ENCODE measurements at regions not wholly inside any gene's neighbourhood (a gene's known extent, or its start where the extent isn't known, plus 50 kb on each side); places are given as distances from the start of the nearest gene placed in this dataset.

- H3K27me3 ChIP-seq, result no peaks in the 10 kb centered on the region
- no peaks in the 10 kb centered on the region for H3K4me1 ChIP-seq
- no peaks in the 10 kb centered on the region for H3K9me3 ChIP-seq
- DNase-seq (ENCODE audit: extremely low spot score in 2 of 2), result peak in 1 of 2 donors; percentile 32
- TF ChIP-seq POLR2A (IDR thresholded peaks at IDR 0.05) (no peak), CTCF (IDR thresholded peaks at IDR 0.05) (no peak), POLR2AphosphoS5 (IDR thresholded peaks at IDR 0.05; ENCODE audit: insufficient read depth in 1 of 2, low read depth in 1 of 2) (no peak)
- H3K4me3 ChIP-seq, result no peak overlapping the region
- H3K36me3 ChIP-seq, result no peaks in the 10 kb centered on the region
- H3K27ac ChIP-seq, result no peak overlapping the region
- intact Hi-C loops (cut with DNase I), result no loop called here
Measured at GRCh38 chr15:69511716-69512340, 59.2 kb downstream of the RPLP1 start.

- no peaks in the 10 kb centered on the region for H3K27me3 ChIP-seq
- intact Hi-C loops (cut with DNase I), result no loop called here
- no peak overlapping the region for H3K4me3 ChIP-seq
- H3K4me1 ChIP-seq, result no peaks in the 10 kb centered on the region
- H3K36me3 ChIP-seq, result no peaks in the 10 kb centered on the region
- no peaks in the 10 kb centered on the region for H3K9me3 ChIP-seq
- no peak for TF ChIP-seq POLR2A (IDR thresholded peaks at IDR 0.05)
- TF ChIP-seq POLR2AphosphoS5 (IDR thresholded peaks at IDR 0.05; ENCODE audit: insufficient read depth in 1 of 2, low read depth in 1 of 2), result no peak
- TF ChIP-seq CTCF (IDR thresholded peaks at IDR 0.05), result no peak
- DNase-seq (ENCODE audit: extremely low spot score in 2 of 2), result no peak
- H3K27ac ChIP-seq, result no peak overlapping the region
Measured at GRCh38 chr15:69513450-69513960, 60.9 kb downstream of the RPLP1 start.

GRCh38 chr15:69513986-69514385 lies 61.4 kb downstream of the RPLP1 start:
- DNase-seq (ENCODE audit: extremely low spot score in 2 of 2), result peak in 1 of 2 donors; percentile 56
- Histone ChIP-seq H3K36me3 (no peaks in the 10 kb centered on the region), H3K9me3 (no peaks in the 10 kb centered on the region), H3K4me3 (no peak overlapping the region), H3K27me3 (no peaks in the 10 kb centered on the region), H3K27ac (no peak overlapping the region), H3K4me1 (no peaks in the 10 kb centered on the region)
- TF ChIP-seq CTCF (IDR thresholded peaks at IDR 0.05), result no peak
- no peak for TF ChIP-seq POLR2AphosphoS5 (IDR thresholded peaks at IDR 0.05; ENCODE audit: insufficient read depth in 1 of 2, low read depth in 1 of 2)
- no peak for TF ChIP-seq POLR2A (IDR thresholded peaks at IDR 0.05)
- intact Hi-C loops (cut with DNase I), result no loop called here

GRCh38 chr15:69515508-69515907 lies 62.9 kb downstream of the RPLP1 start:
- no peak for DNase-seq (ENCODE audit: extremely low spot score in 2 of 2)
- TF ChIP-seq POLR2A (IDR thresholded peaks at IDR 0.05) (no peak), POLR2AphosphoS5 (IDR thresholded peaks at IDR 0.05; ENCODE audit: insufficient read depth in 1 of 2, low read depth in 1 of 2) (no peak), CTCF (IDR thresholded peaks at IDR 0.05) (no peak)
- no peak overlapping the region for H3K4me3 ChIP-seq
- H3K27me3 ChIP-seq, result no peaks in the 10 kb centered on the region
- H3K27ac ChIP-seq, result no peak overlapping the region
- no peaks in the 10 kb centered on the region for H3K4me1 ChIP-seq
- H3K9me3 ChIP-seq, result no peaks in the 10 kb centered on the region
- no peaks in the 10 kb centered on the region for H3K36me3 ChIP-seq
- intact Hi-C loops (cut with DNase I), result no loop called here

GRCh38 chr15:69515926-69516325 lies 63.3 kb downstream of the RPLP1 start:
- intact Hi-C loops (cut with DNase I), result no loop called here
- DNase-seq (ENCODE audit: extremely low spot score in 2 of 2), result peak in 1 of 2 donors; percentile 11

More at GRCh38 chr15:69515926-69516325, 63.3 kb downstream of the RPLP1 start:
- H3K27me3 ChIP-seq, result no peaks in the 10 kb centered on the region
- TF ChIP-seq POLR2A (IDR thresholded peaks at IDR 0.05) (no peak), CTCF (IDR thresholded peaks at IDR 0.05) (no peak), POLR2AphosphoS5 (IDR thresholded peaks at IDR 0.05; ENCODE audit: insufficient read depth in 1 of 2, low read depth in 1 of 2) (no peak)
- H3K4me3 ChIP-seq, result no peak overlapping the region
- no peaks in the 10 kb centered on the region for H3K4me1 ChIP-seq
- H3K27ac ChIP-seq, result no peak overlapping the region
- no peaks in the 10 kb centered on the region for H3K9me3 ChIP-seq
- no peaks in the 10 kb centered on the region for H3K36me3 ChIP-seq

Data from vagina (tissue), 2 donors.